SK-N-SH (cell line): ENCODE measurements at regions not wholly inside any gene's neighbourhood (a gene's known extent, or its start where the extent isn't known, plus 50 kb on each side); places are given as distances from the start of the nearest gene placed in this dataset.

ENCODE experiments used
- CTCF ChIA-PET: fragments of 300-600, 350-600 bp; formaldehyde crosslinking; extraction: SDS; loops from one replicate; lab custom pipeline; 2021; lab: Yijun Ruan, JAX
- POLR2A ChIA-PET: fragments of 350-600 bp; sonication (Branson Sonifier 250); formaldehyde crosslinking; extraction: SDS; loops from one replicate; lab custom pipeline; 2020; ENCODE audit warnings: antibody characterized with exemption, inconsistent platforms; lab: Yijun Ruan, JAX
- DNase-seq: peaks from one replicate; pipeline ENCODE4 v3.0.0; 2012
- H2AFZ ChIP-seq: fragments of 200-600 bp; sonication (generic); 2 replicates; pipeline ENCODE4 v1.8.1; 2016; ENCODE audit warnings: antibody characterized with exemption, mild to moderate bottlenecking, low read depth
- H3F3A ChIP-seq: fragments of 200-600 bp; sonication (generic); replicated peaks from 2 replicates; pipeline ENCODE3; 2016; ENCODE audit warnings: antibody characterized with exemption, mild to moderate bottlenecking; ENCODE audit not compliant: insufficient read depth
- H3K27ac ChIP-seq, 2 experiments: fragments of 200-500 bp in 1 of 2; fragments of 200-600 bp in 1 of 2; sonication (Bioruptor generic) in 1 of 2; sonication (generic), shearing (Covaris generic) in 1 of 2; 2 replicates each; pipeline versions ENCODE4 v1.5.1 to v1.6.1; 2014 to 2016; ENCODE audit warnings: low read depth in 2 of 2, inconsistent platforms in 1 of 2, low read length in 1 of 2, mild to moderate bottlenecking in 1 of 2, mixed read lengths in 1 of 2
- H3K27me3 ChIP-seq: fragments of 200-600 bp; sonication (generic), shearing (Covaris generic); 2 replicates; pipeline ENCODE4 v1.6.1; 2016; ENCODE audit warnings: mixed run types; ENCODE audit not compliant: insufficient read depth
- H3K36me3 ChIP-seq, 2 experiments: fragments of 200-500 bp in 1 of 2; fragments of 200-600 bp in 1 of 2; sonication (Bioruptor generic) in 1 of 2; sonication (generic) in 1 of 2; replicated peaks in 1 of 2; 2 replicates each; pipeline versions ENCODE3 to v1.5.1; 2014 to 2016; ENCODE audit warnings: low read length in 1 of 2, mild to moderate bottlenecking in 1 of 2; ENCODE audit not compliant: insufficient read depth in 2 of 2, control insufficient read depth in 1 of 2
- H3K4me1 ChIP-seq, 2 experiments: fragments of 200-500 bp in 1 of 2; fragments of 200-600 bp in 1 of 2; sonication (Bioruptor generic) in 1 of 2; sonication (generic), shearing (Covaris generic) in 1 of 2; 2 replicates each; pipeline versions ENCODE4 v1.5.1 to v1.6.1; 2014 to 2016; ENCODE audit warnings: low read depth in 1 of 2, low read length in 1 of 2, mixed run types in 1 of 2; ENCODE audit not compliant: insufficient read depth in 2 of 2, control insufficient read depth in 1 of 2
- H3K4me2 ChIP-seq: fragments of 200-600 bp; sonication (generic), shearing (Covaris generic); 2 replicates; pipeline ENCODE4 v1.6.1; 2017; ENCODE audit warnings: mixed run types
- H3K4me3 ChIP-seq, 2 experiments: fragments of 200-500 bp in 1 of 2; fragments of 200-600 bp in 1 of 2; sonication (Bioruptor generic) in 1 of 2; sonication (generic), shearing (Covaris generic) in 1 of 2; 2 replicates each; pipeline versions ENCODE4 v1.5.1 to v1.8.1; 2014 to 2016; ENCODE audit warnings: low read depth in 2 of 2, inconsistent platforms in 1 of 2, low read length in 1 of 2, mild to moderate bottlenecking in 1 of 2, mixed read lengths in 1 of 2, moderate library complexity in 1 of 2
- H3K79me2 ChIP-seq: fragments of 200-600 bp; sonication (generic); 2 replicates; pipeline ENCODE4 v1.8.1; 2017; ENCODE audit warnings: mild to moderate bottlenecking; ENCODE audit not compliant: insufficient read depth
- H3K9ac ChIP-seq: fragments of 200-600 bp; sonication (generic); 2 replicates; pipeline ENCODE4 v1.6.1; 2017; ENCODE audit warnings: mixed run types
- H3K9me2 ChIP-seq: fragments of 200-600 bp; sonication (generic); 2 replicates; pipeline ENCODE4 v1.6.1; 2017; ENCODE audit warnings: mixed run types
- H3K9me3 ChIP-seq: fragments of 200-600 bp; sonication (generic); 2 replicates; pipeline ENCODE4 v1.6.1; 2017; ENCODE audit warnings: mixed run types, mild to moderate bottlenecking, moderate library complexity
- H4K20me1 ChIP-seq: fragments of 200-600 bp; sonication (generic); 2 replicates; pipeline ENCODE4 v1.6.1; 2017; ENCODE audit warnings: mild to moderate bottlenecking, mixed run types; ENCODE audit not compliant: insufficient read depth
- FOXM1 ChIP-seq: IDR thresholded peaks from 2 replicates; pipeline ENCODE4 v1.4.0; 2012; ENCODE audit warnings: low read depth, mild to moderate bottlenecking
- GABPA ChIP-seq: IDR thresholded peaks from 2 replicates; pipeline ENCODE4 v1.4.0; 2012; ENCODE audit warnings: low read depth, mild to moderate bottlenecking
- MEF2A ChIP-seq: IDR thresholded peaks from 2 replicates; pipeline ENCODE4 v1.4.0; 2012; ENCODE audit warnings: low read depth, borderline replicate concordance
- MXI1 ChIP-seq: IDR thresholded peaks from 2 replicates; pipeline ENCODE4 v1.6.1; 2012; ENCODE audit warnings: mild to moderate bottlenecking, low read depth, low read length, improper control_type of control experiment
- RCOR1 ChIP-seq: fragments of 150-350 bp; IDR thresholded peaks from 2 replicates; pipeline ENCODE4 v1.6.1; 2017; ENCODE audit warnings: antibody characterized with exemption, low read length
- RFX5 ChIP-seq: IDR thresholded peaks from 2 replicates; pipeline ENCODE4 v1.6.1; 2012; ENCODE audit warnings: mild to moderate bottlenecking, improper control_type of control experiment, low read length
- SMC3 ChIP-seq: IDR thresholded peaks from 2 replicates; pipeline ENCODE4 v1.6.1; 2012; ENCODE audit warnings: low read depth, low read length, improper control_type of control experiment
- TEAD4 ChIP-seq: IDR thresholded peaks from 2 replicates; pipeline ENCODE4 v1.4.0; 2012; ENCODE audit warnings: mild to moderate bottlenecking, borderline replicate concordance; ENCODE audit not compliant: insufficient read depth
- WGBS: methylation state at CpG from one replicate; pipeline ENCODE4 v1.1.6; 2017; ENCODE audit warnings: low lambda C conversion rate; 5-methylcytosine and 5-hydroxymethylcytosine counted together
- TF ChIP-seq, protein P1 (sequence below): IDR thresholded peaks from 2 replicates; pipeline ENCODE4 v1.6.1; 2012; ENCODE audit warnings: mild to moderate bottlenecking, low read depth, low read length, moderate library complexity
- TF ChIP-seq, protein P2 (sequence below): fragments of 200-600 bp; sonication (generic); IDR thresholded peaks from 2 replicates; pipeline ENCODE4 v1.6.1; 2017; ENCODE audit warnings: antibody characterized with exemption, mild to moderate bottlenecking, moderate library complexity
- TF ChIP-seq, protein P3 (sequence below): IDR thresholded peaks from 2 replicates; pipeline ENCODE4 v1.4.0; 2012; ENCODE audit warnings: low read depth, borderline replicate concordance
- TF ChIP-seq, protein P4 (sequence below): IDR thresholded peaks from 2 replicates; pipeline ENCODE4 v1.4.0; 2012; ENCODE audit warnings: low read depth, borderline replicate concordance
- TF ChIP-seq, protein P5 (sequence below): IDR thresholded peaks from 2 replicates; pipeline ENCODE4; 2012
- TF ChIP-seq, protein P6 (sequence below): fragments of 150-350 bp; IDR thresholded peaks from 2 replicates; pipeline ENCODE4 v1.6.1; 2017; ENCODE audit warnings: antibody characterized with exemption, low read length, low read depth, borderline replicate concordance
- TF ChIP-seq, protein P7 (sequence below): IDR thresholded peaks from 2 replicates; pipeline ENCODE4 v1.4.0; 2012; ENCODE audit warnings: low read depth

DNA sequence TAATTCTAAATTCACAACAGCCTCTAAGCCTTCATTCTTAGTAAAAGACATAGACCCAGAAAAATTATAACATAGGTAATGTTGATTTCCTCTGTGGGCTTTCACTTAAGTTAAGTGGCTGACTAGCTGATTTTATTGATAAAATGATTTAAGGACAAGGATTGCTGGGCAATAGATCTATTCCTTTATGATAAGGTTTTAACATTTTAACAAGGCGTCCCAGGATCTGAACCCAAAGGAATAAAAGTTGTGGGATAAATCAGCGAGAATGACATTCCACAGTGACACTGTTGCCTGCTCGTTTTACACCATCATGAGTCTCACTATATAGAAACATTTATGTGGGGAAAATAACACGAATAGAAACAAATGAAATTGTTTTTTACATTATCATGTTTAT, 1151.0 kb downstream of the ZPLD1 start (continued):
- TF ChIP-seq, protein P1, sequence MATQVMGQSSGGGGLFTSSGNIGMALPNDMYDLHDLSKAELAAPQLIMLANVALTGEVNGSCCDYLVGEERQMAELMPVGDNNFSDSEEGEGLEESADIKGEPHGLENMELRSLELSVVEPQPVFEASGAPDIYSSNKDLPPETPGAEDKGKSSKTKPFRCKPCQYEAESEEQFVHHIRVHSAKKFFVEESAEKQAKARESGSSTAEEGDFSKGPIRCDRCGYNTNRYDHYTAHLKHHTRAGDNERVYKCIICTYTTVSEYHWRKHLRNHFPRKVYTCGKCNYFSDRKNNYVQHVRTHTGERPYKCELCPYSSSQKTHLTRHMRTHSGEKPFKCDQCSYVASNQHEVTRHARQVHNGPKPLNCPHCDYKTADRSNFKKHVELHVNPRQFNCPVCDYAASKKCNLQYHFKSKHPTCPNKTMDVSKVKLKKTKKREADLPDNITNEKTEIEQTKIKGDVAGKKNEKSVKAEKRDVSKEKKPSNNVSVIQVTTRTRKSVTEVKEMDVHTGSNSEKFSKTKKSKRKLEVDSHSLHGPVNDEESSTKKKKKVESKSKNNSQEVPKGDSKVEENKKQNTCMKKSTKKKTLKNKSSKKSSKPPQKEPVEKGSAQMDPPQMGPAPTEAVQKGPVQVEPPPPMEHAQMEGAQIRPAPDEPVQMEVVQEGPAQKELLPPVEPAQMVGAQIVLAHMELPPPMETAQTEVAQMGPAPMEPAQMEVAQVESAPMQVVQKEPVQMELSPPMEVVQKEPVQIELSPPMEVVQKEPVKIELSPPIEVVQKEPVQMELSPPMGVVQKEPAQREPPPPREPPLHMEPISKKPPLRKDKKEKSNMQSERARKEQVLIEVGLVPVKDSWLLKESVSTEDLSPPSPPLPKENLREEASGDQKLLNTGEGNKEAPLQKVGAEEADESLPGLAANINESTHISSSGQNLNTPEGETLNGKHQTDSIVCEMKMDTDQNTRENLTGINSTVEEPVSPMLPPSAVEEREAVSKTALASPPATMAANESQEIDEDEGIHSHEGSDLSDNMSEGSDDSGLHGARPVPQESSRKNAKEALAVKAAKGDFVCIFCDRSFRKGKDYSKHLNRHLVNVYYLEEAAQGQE, result no peak
- TF ChIP-seq RCOR1, result no peak
- TF ChIP-seq FOXM1, result no peak
- TF ChIP-seq RFX5, result no peak
- TF ChIP-seq TEAD4, result no peak
- TF ChIP-seq, all 33 proteins: peak for 0

DNA sequence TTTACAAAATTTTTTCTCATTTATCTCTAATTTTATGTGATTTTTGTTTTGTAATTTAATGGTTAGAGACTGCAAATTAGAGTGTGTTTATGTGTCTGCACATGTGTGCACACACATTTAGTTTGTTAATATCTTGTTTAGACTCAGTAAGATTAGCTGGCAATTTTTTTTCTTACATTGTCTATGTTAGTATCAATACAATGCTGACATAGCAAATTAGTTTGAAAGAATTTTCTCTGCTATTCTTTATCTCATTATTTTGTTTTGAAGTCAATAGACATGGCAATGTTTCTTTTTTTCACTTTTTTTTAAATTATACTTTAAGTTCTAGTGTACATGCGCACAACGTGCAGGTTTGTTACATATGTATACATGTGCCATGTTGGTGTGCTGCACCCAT, 1155.0 kb downstream of the ZPLD1 start:
- no peaks in the 10 kb centered on the region for H3K36me3 ChIP-seq
- no peak overlapping the region for H2AFZ ChIP-seq
- H3K9me3 ChIP-seq, result no peaks in the 10 kb centered on the region; the same call in 1 of the 2 replicates
- H4K20me1 ChIP-seq, result no peaks in the 10 kb centered on the region
- ChIA-PET CTCF (no interaction called here), POLR2A (no interaction called here)
- H3K9me2 ChIP-seq, result peaks cover 3% of the 10 kb centered on the region; the same call in 1 of the 2 replicates
- TF ChIP-seq MEF2A (no peak), MXI1 (no peak), FOXM1 (no peak), SMC3 (no peak), GABPA (no peak)
- TF ChIP-seq, protein P2, sequence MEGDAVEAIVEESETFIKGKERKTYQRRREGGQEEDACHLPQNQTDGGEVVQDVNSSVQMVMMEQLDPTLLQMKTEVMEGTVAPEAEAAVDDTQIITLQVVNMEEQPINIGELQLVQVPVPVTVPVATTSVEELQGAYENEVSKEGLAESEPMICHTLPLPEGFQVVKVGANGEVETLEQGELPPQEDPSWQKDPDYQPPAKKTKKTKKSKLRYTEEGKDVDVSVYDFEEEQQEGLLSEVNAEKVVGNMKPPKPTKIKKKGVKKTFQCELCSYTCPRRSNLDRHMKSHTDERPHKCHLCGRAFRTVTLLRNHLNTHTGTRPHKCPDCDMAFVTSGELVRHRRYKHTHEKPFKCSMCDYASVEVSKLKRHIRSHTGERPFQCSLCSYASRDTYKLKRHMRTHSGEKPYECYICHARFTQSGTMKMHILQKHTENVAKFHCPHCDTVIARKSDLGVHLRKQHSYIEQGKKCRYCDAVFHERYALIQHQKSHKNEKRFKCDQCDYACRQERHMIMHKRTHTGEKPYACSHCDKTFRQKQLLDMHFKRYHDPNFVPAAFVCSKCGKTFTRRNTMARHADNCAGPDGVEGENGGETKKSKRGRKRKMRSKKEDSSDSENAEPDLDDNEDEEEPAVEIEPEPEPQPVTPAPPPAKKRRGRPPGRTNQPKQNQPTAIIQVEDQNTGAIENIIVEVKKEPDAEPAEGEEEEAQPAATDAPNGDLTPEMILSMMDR, result no peak
- TF ChIP-seq, protein P3, sequence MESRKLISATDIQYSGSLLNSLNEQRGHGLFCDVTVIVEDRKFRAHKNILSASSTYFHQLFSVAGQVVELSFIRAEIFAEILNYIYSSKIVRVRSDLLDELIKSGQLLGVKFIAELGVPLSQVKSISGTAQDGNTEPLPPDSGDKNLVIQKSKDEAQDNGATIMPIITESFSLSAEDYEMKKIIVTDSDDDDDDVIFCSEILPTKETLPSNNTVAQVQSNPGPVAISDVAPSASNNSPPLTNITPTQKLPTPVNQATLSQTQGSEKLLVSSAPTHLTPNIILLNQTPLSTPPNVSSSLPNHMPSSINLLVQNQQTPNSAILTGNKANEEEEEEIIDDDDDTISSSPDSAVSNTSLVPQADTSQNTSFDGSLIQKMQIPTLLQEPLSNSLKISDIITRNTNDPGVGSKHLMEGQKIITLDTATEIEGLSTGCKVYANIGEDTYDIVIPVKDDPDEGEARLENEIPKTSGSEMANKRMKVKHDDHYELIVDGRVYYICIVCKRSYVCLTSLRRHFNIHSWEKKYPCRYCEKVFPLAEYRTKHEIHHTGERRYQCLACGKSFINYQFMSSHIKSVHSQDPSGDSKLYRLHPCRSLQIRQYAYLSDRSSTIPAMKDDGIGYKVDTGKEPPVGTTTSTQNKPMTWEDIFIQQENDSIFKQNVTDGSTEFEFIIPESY, result no peak
- TF ChIP-seq, protein P4, sequence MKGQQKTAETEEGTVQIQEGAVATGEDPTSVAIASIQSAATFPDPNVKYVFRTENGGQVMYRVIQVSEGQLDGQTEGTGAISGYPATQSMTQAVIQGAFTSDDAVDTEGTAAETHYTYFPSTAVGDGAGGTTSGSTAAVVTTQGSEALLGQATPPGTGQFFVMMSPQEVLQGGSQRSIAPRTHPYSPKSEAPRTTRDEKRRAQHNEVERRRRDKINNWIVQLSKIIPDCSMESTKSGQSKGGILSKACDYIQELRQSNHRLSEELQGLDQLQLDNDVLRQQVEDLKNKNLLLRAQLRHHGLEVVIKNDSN, result no peak
- TF ChIP-seq, protein P5, sequence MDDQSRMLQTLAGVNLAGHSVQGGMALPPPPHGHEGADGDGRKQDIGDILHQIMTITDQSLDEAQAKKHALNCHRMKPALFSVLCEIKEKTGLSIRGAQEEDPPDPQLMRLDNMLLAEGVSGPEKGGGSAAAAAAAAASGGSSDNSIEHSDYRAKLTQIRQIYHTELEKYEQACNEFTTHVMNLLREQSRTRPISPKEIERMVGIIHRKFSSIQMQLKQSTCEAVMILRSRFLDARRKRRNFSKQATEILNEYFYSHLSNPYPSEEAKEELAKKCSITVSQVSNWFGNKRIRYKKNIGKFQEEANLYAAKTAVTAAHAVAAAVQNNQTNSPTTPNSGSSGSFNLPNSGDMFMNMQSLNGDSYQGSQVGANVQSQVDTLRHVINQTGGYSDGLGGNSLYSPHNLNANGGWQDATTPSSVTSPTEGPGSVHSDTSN, result no peak
- TF ChIP-seq, protein P6, sequence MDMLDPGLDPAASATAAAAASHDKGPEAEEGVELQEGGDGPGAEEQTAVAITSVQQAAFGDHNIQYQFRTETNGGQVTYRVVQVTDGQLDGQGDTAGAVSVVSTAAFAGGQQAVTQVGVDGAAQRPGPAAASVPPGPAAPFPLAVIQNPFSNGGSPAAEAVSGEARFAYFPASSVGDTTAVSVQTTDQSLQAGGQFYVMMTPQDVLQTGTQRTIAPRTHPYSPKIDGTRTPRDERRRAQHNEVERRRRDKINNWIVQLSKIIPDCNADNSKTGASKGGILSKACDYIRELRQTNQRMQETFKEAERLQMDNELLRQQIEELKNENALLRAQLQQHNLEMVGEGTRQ, result no peak
- TF ChIP-seq, protein P7, sequence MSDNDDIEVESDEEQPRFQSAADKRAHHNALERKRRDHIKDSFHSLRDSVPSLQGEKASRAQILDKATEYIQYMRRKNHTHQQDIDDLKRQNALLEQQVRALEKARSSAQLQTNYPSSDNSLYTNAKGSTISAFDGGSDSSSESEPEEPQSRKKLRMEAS, result no peak
- no peak overlapping the region for H3K4me2 ChIP-seq
- H3F3A ChIP-seq, result no peaks in the 10 kb centered on the region
- 97% methylated on average over 2 of the region's 2 CpGs for WGBS
- no peak for DNase-seq
- H3K27ac ChIP-seq, result no peak overlapping the region
- H3K4me3 ChIP-seq, result no peak overlapping the region
- no peaks in the 10 kb centered on the region for H3K4me1 ChIP-seq
- no peaks in the 10 kb centered on the region for H3K27me3 ChIP-seq
- H3K79me2 ChIP-seq, result no peaks in the 10 kb centered on the region
- H3K9ac ChIP-seq, result no peak overlapping the region
